A549 (cell line): ENCODE measurements at regions not wholly inside any gene's neighbourhood (a gene's known extent, or its start where the extent isn't known, plus 50 kb on each side); places are given as distances from the start of the nearest gene placed in this dataset.

Experiments
- ATAC-seq, 2 experiments: fragments of 200-7000 bp in 1 of 2; fragments of >200 bp in 1 of 2; cut with Nextera tagmentation in 1 of 2; cut with Tn5 transposase in 1 of 2; 3 replicates each; pipeline versions ENCODE4 v1.8.0 to v1.9.1; 2018 to 2020; ENCODE audit warnings: mild to moderate bottlenecking in 1 of 2, moderate library complexity in 1 of 2
- CTCF ChIA-PET: fragments of 300-600 bp; sonication (Branson Sonifier 250); formaldehyde crosslinking; extraction: SDS; loops from one replicate; lab custom pipeline; 2021; ENCODE audit warnings: antibody characterized with exemption, inconsistent platforms; lab: Yijun Ruan, JAX
- POLR2A ChIA-PET: fragments of 350-600 bp; formaldehyde crosslinking; extraction: SDS; loops from one replicate; lab custom pipeline; 2021; ENCODE audit warnings: antibody characterized with exemption, inconsistent platforms; lab: Yijun Ruan, JAX
- DNase-seq, 2 experiments: peaks; one replicate each; pipeline versions ENCODE4 v3.0.0 to v3.0.0-alpha.2; 2011 to 2016; ENCODE audit warnings: low read depth in 1 of 2, low spot score in 1 of 2
- FAIRE-seq: peaks from 2 replicates; lab custom pipeline; 2011; peaks lifted over from hg19 to GRCh38; lab: Jason Lieb, UNC
- H3K27ac ChIP-seq, 2 experiments: fragments of >200 bp; sonication (Bioruptor Twin); formaldehyde crosslinking; 3 replicates each; pipeline ENCODE4 v1.5.1; 2016 to 2017
- H3K4me1 ChIP-seq: fragments of >200 bp; sonication (Bioruptor Twin); formaldehyde crosslinking; 3 replicates; pipeline ENCODE4 v1.6.1; 2016
- H3K4me2 ChIP-seq: fragments of >200 bp; sonication (Bioruptor Twin); formaldehyde crosslinking; 3 replicates; pipeline ENCODE4 v1.6.1; 2016
- H3K4me3 ChIP-seq: fragments of >200 bp; sonication (Bioruptor Twin); formaldehyde crosslinking; 3 replicates; pipeline ENCODE4 v1.5.1; 2016
- H3K9me3 ChIP-seq: fragments of >200 bp; sonication (Bioruptor Twin); formaldehyde crosslinking; 3 replicates; pipeline ENCODE4 v1.6.1; 2016
- CTCF ChIP-seq: fragments of >200 bp; sonication (Bioruptor Twin); formaldehyde crosslinking; IDR thresholded peaks from 3 replicates; pipeline ENCODE4 v1.5.1; 2016
- EHF ChIP-seq: fragments of 250-450 bp; sonication (Bioruptor Pico); IDR thresholded peaks from 2 replicates; pipeline ENCODE4 v1.5.0; 2020; ENCODE audit warnings: mild to moderate bottlenecking
- FOSB ChIP-seq: fragments of 250-450 bp; sonication (Bioruptor Pico); IDR thresholded peaks from 2 replicates; pipeline ENCODE4 v1.5.0; 2020; ENCODE audit warnings: mild to moderate bottlenecking, moderate library complexity
- FOXS1 ChIP-seq: fragments of 250-450 bp; sonication (Bioruptor Pico); IDR thresholded peaks from 2 replicates; pipeline ENCODE4 v1.5.0; 2020; ENCODE audit warnings: mild to moderate bottlenecking, moderate library complexity
- HDAC2 ChIP-seq: fragments of 200-600 bp; sonication (generic); IDR thresholded peaks from 2 replicates; pipeline ENCODE4 v1.6.1; 2016
- HES2 ChIP-seq: fragments of >200 bp; sonication (Bioruptor Twin); formaldehyde crosslinking; IDR thresholded peaks from 2 replicates; pipeline ENCODE4 v1.6.1; 2016
- HMGXB4 ChIP-seq: fragments of 250-450 bp; sonication (Bioruptor Pico); IDR thresholded peaks from 2 replicates; pipeline ENCODE4 v1.5.0; 2021; ENCODE audit warnings: mild to moderate bottlenecking, moderate library complexity, borderline replicate concordance
- JUNB ChIP-seq: fragments of >200 bp; sonication (Bioruptor Twin); formaldehyde crosslinking; IDR thresholded peaks from 2 replicates; pipeline ENCODE4 v1.6.1; 2016
- KDM1A ChIP-seq: fragments of 200-600 bp; sonication (generic); IDR thresholded peaks from 2 replicates; pipeline ENCODE4 v1.6.1; 2016; ENCODE audit warnings: low read depth, mild to moderate bottlenecking
- MAFK ChIP-seq: fragments of 450-650 bp; IDR thresholded peaks from 2 replicates; pipeline ENCODE4 v1.6.1; 2014; ENCODE audit not compliant: partially characterized antibody
- NPAS2 ChIP-seq: fragments of 250-450 bp; sonication (Bioruptor Pico); IDR thresholded peaks from 2 replicates; pipeline ENCODE4 v1.8.0; 2022; ENCODE audit warnings: mild to moderate bottlenecking, moderate library complexity, borderline replicate concordance
- NR3C1 ChIP-seq: fragments of >200 bp; sonication (Bioruptor Twin); formaldehyde crosslinking; IDR thresholded peaks from 3 replicates; pipeline ENCODE4 v1.6.1; 2017
- PBX3 ChIP-seq: IDR thresholded peaks from 2 replicates; pipeline ENCODE4 v1.6.1; 2012
- POLR2A ChIP-seq: IDR thresholded peaks from 2 replicates; pipeline ENCODE4 v1.6.1; 2012; ENCODE audit warnings: mild to moderate bottlenecking, low read length
- RAD21 ChIP-seq, 2 experiments: fragments of >200 bp in 1 of 2; sonication (Bioruptor Twin) in 1 of 2; formaldehyde crosslinking in 1 of 2; IDR thresholded peaks in 1 of 2; conservative IDR thresholded peaks in 1 of 2; 2 replicates in 1 of 2; 3 replicates in 1 of 2; pipeline ENCODE4 v1.6.1; 2012 to 2018; ENCODE audit warnings: inconsistent platforms in 1 of 2
- REST ChIP-seq: fragments of 200-600 bp; sonication (generic); IDR thresholded peaks from 2 replicates; pipeline ENCODE4 v1.6.1; 2016; ENCODE audit warnings: antibody characterized with exemption, mild to moderate bottlenecking, moderate library complexity
- RNF2 ChIP-seq: fragments of 200-600 bp; sonication (generic); IDR thresholded peaks from 2 replicates; pipeline ENCODE4 v1.6.1; 2016; ENCODE audit warnings: low read depth, mild to moderate bottlenecking, antibody characterized with exemption, moderate library complexity, borderline replicate concordance
- TP53 ChIP-seq: fragments of 250-450 bp; sonication (Bioruptor Pico); IDR thresholded peaks from 2 replicates; pipeline ENCODE4 v1.5.0; 2021; ENCODE audit warnings: mild to moderate bottlenecking, moderate library complexity
- ZNF302 ChIP-seq: fragments of 250-450 bp; sonication (Bioruptor Pico); IDR thresholded peaks from 2 replicates; pipeline ENCODE4 v1.9.0; 2021; ENCODE audit warnings: inconsistent platforms, mild to moderate bottlenecking, moderate library complexity
- ZSCAN20 ChIP-seq: fragments of 250-450 bp; sonication (Bioruptor Pico); IDR thresholded peaks from 2 replicates; pipeline ENCODE4 v1.8.0; 2022; ENCODE audit warnings: mild to moderate bottlenecking, moderate library complexity
- WGBS: methylation state at CpG from one replicate; pipeline ENCODE4 v1.1.6; 2017; ENCODE audit errors: missing lambda C conversion rate; 5-methylcytosine and 5-hydroxymethylcytosine counted together
- TF ChIP-seq, protein P1 (sequence below): fragments of 250-450 bp; sonication (Bioruptor Pico); IDR thresholded peaks from 2 replicates; pipeline ENCODE4 v1.5.0; 2020; ENCODE audit warnings: low read depth, mild to moderate bottlenecking, moderate library complexity
- TF ChIP-seq, protein P2 (sequence below): IDR thresholded peaks from 2 replicates; pipeline ENCODE4 v1.6.1; 2012; ENCODE audit warnings: low read depth, borderline replicate concordance

- no peak for TF ChIP-seq HMGXB4 (CRISPR knock-in tag)
- TF ChIP-seq, all 56 proteins: peak for 0
These were observed 177.3 kb upstream of the PLXNA2 start (continued) for GRCh38 chr1:208421486-208421885.

GRCh38 chr1:208423526-208423925 lies 179.3 kb upstream of the PLXNA2 start:
- Histone ChIP-seq H3K4me2 (no peak overlapping the region), H3K4me1 (no peaks in the 10 kb centered on the region), H3K9me3 (no peaks in the 10 kb centered on the region), H3K4me3 (no peak overlapping the region), H3K27ac (no peak overlapping the region)
- 40% methylated on average over 3 of the region's 3 CpGs for WGBS
- POLR2A ChIA-PET = no interaction called here
- no peak for TF ChIP-seq MAFK
- TF ChIP-seq PBX3 = no peak
- TF ChIP-seq KDM1A = no peak
- TF ChIP-seq CTCF = no peak
- TF ChIP-seq JUNB = no peak
- TF ChIP-seq RNF2 = no peak
- no peak for TF ChIP-seq ZNF302 (CRISPR knock-in tag)
- no peak for TF ChIP-seq FOXS1 (CRISPR knock-in tag)
- TF ChIP-seq HES2 = no peak
- no peak for TF ChIP-seq NR3C1
- ATAC-seq (no peak), FAIRE-seq (no peak), DNase-seq (no peak)
- CTCF ChIA-PET = interaction anchor here (0.6 kb wide), 1 partner anchor 156 kb away, joined by 3 read pairs; no protein-coding TSS in a partner anchor

DNA sequence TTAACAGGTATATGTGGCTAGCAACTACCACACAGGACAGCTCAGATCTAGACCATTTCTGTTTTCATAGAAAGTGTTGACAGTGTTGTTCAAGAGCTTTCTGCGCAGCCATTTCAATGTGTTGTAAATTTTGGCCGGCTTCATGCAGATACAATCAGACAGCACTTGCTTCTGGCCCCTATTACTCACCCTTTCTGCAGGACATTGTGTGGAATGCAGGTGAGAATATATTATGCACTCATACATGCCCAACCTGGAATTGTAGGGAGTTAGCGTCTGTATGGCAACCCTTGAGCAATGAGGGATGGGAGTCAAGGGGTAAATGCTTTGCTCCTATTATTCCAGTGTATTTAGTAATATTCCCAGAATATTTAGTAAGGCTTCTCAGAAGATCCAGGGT lies 180.9 kb upstream of the PLXNA2 start:
- TF ChIP-seq, protein P1, sequence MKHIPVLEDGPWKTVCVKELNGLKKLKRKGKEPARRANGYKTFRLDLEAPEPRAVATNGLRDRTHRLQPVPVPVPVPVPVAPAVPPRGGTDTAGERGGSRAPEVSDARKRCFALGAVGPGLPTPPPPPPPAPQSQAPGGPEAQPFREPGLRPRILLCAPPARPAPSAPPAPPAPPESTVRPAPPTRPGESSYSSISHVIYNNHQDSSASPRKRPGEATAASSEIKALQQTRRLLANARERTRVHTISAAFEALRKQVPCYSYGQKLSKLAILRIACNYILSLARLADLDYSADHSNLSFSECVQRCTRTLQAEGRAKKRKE = no peak
- TF ChIP-seq NPAS2 (no peak), KDM1A (no peak), HDAC2 (no peak), POLR2A (no peak), RAD21 (conservative IDR thresholded peaks at IDR 0.05 in 1 of 2, IDR thresholded peaks at IDR 0.05 in 1 of 2) (no peak), RNF2 (no peak), TP53 (CRISPR knock-in tag) (no peak), CTCF (no peak), MAFK (no peak), ZSCAN20 (CRISPR knock-in tag) (no peak), FOSB (CRISPR knock-in tag) (no peak), REST (no peak), EHF (CRISPR knock-in tag) (no peak)
- TF ChIP-seq, protein P2, sequence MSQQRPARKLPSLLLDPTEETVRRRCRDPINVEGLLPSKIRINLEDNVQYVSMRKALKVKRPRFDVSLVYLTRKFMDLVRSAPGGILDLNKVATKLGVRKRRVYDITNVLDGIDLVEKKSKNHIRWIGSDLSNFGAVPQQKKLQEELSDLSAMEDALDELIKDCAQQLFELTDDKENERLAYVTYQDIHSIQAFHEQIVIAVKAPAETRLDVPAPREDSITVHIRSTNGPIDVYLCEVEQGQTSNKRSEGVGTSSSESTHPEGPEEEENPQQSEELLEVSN = no peak
- POLR2A ChIA-PET = no interaction called here
- Histone ChIP-seq H3K4me3 (no peak overlapping the region), H3K27ac (no peak overlapping the region), H3K9me3 (no peaks in the 10 kb centered on the region), H3K4me2 (no peak overlapping the region), H3K4me1 (no peaks in the 10 kb centered on the region)
- FAIRE-seq (no peak), DNase-seq (no peak), ATAC-seq (no peak)
- CTCF ChIA-PET = no interaction called here
- WGBS = 24% methylated on average over 3 of the region's 3 CpGs
